ENCODE measurements at regions not wholly inside any gene's neighbourhood (a gene's known extent, or its start where the extent isn't known, plus 50 kb on each side); places are given as distances from the start of the nearest gene placed in this dataset.

DNA sequence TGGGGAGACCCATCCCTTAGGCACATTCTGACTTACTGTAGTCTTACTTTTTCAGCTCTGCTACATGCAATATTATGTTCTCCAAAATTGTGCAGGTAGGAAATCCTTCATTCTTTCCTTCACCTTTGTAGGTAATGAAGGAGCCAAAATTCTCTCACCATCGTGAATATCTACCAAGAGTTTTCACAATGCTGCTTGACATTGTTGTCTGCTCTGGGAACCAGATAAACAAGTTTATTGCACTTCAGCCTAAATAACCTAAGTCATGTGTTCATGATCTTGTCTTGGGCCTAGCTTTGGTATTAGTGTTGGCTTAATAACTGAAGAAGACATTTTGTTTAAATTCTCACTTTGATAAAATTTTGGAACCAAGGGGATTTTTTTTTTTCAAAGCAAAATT is 110.8 kb upstream of the ELAC2 start:
- TF ChIP-seq, protein P1, sequence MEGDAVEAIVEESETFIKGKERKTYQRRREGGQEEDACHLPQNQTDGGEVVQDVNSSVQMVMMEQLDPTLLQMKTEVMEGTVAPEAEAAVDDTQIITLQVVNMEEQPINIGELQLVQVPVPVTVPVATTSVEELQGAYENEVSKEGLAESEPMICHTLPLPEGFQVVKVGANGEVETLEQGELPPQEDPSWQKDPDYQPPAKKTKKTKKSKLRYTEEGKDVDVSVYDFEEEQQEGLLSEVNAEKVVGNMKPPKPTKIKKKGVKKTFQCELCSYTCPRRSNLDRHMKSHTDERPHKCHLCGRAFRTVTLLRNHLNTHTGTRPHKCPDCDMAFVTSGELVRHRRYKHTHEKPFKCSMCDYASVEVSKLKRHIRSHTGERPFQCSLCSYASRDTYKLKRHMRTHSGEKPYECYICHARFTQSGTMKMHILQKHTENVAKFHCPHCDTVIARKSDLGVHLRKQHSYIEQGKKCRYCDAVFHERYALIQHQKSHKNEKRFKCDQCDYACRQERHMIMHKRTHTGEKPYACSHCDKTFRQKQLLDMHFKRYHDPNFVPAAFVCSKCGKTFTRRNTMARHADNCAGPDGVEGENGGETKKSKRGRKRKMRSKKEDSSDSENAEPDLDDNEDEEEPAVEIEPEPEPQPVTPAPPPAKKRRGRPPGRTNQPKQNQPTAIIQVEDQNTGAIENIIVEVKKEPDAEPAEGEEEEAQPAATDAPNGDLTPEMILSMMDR (IDR thresholded peaks at IDR 0.05; ENCODE audit: unreplicated experiment): no peak
- Mint-ChIP-seq H3K4me3 (ENCODE audit: unreplicated experiment) (no peak overlapping the region), H3K9me3 (ENCODE audit: unreplicated experiment) (no peaks in the 10 kb centered on the region), H3K36me3 (ENCODE audit: insufficient read depth, unreplicated experiment) (no peaks in the 10 kb centered on the region), H3K27ac (ENCODE audit: low read depth, unreplicated experiment) (no peak overlapping the region), H3K4me1 (ENCODE audit: insufficient read depth, unreplicated experiment) (no peaks in the 10 kb centered on the region), H3K27me3 (ENCODE audit: insufficient read depth, unreplicated experiment) (peaks cover 24% of the 10 kb centered on the region)
- DNase-seq (ENCODE audit: unreplicated experiment): no peak
- BruUV-seq (replicated peaks): no TSS peak
- intact Hi-C loops (cut with micrococcal nuclease): no loop called here
- ChIA-PET POLR2A (no interaction called here), CTCF (interaction anchor here (0.6 to 0.7 kb wide), 3 partner anchors 32 to 1798 kb away, joined by 3 read pairs; no protein-coding TSS in a partner anchor)

DNA sequence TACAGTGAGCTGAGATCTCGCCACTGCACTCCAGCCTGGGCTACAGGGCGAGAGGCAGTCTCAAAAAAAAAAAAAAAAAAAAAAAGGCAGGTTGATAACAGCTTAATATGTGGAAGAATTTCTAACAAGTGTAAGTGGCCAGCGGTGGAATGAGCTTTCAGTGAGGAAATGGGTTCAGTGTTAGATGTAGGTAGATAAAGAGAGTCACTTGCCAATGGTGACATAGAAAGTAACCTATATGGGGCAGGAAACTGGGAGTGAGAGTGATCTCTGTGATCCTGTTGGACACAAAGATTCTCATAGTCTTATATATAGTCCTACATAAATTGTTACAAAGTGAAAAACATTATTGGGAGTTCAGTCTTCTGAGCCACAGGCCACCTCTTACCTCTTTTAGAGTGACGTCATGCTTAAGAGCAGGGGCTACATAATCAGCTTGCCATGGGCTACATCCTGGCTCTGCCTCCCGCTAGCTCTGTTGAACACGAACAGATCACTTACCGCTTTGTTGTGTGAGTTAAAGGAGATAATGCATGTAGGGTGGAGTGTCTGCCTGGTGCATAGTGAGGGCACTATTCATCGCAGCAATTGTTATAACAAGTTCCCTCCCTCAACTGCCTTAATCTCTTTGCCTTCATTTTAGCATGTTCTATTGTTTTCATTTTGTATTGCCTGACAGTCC is 110.2 kb upstream of the ELAC2 start:
- ChIA-PET CTCF (interaction anchor here (0.6 to 1.1 kb wide), 3 partner anchors 15 to 50 kb away, joined by 3 to 4 read pairs (median 3); no protein-coding TSS in a partner anchor), POLR2A (no interaction called here)
- no TSS peak for BruUV-seq (replicated peaks)
- H3K27me3 Mint-ChIP-seq (ENCODE audit: insufficient read depth, unreplicated experiment): peaks cover 18% of the 10 kb centered on the region
- no peak for DNase-seq (ENCODE audit: unreplicated experiment)
- no peaks in the 10 kb centered on the region for H3K9me3 Mint-ChIP-seq (ENCODE audit: unreplicated experiment)
- no peak overlapping the region for H3K27ac Mint-ChIP-seq (ENCODE audit: low read depth, unreplicated experiment)
- no peak overlapping the region for H3K4me3 Mint-ChIP-seq (ENCODE audit: unreplicated experiment)
- H3K36me3 Mint-ChIP-seq (ENCODE audit: insufficient read depth, unreplicated experiment): no peaks in the 10 kb centered on the region
- intact Hi-C loops (cut with micrococcal nuclease): no loop called here
- TF ChIP-seq, protein P1 (IDR thresholded peaks at IDR 0.05; ENCODE audit: unreplicated experiment): no peak
- H3K4me1 Mint-ChIP-seq (ENCODE audit: insufficient read depth, unreplicated experiment): no peaks in the 10 kb centered on the region

DNA sequence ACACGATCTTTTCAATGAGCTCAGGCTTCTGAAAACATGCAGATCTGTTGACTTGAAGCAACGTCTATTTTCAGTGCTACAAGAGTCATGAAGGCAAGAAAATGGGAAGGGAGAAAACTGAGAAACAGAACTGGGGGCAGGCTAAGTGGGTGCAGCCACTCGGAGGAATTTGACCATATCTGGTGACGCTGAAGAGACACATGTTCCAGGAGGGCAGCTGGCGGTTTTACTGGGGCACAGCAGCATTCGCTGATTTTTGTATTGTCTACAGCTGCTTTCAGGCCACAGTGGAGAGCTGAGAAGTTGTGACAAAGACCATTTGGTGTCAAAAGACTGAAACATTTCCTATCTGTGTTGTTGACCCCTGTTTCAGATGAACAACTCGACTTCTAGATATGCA is 103.0 kb upstream of the ELAC2 start:
- no TSS peak for BruUV-seq (replicated peaks)
- TF ChIP-seq, protein P1 (IDR thresholded peaks at IDR 0.05; ENCODE audit: unreplicated experiment): no peak
- intact Hi-C loops (cut with micrococcal nuclease): no loop called here
- Mint-ChIP-seq H3K36me3 (ENCODE audit: insufficient read depth, unreplicated experiment) (no peaks in the 10 kb centered on the region), H3K9me3 (ENCODE audit: unreplicated experiment) (no peaks in the 10 kb centered on the region), H3K27me3 (ENCODE audit: insufficient read depth, unreplicated experiment) (peaks cover 46% of the 10 kb centered on the region), H3K4me1 (ENCODE audit: insufficient read depth, unreplicated experiment) (no peaks in the 10 kb centered on the region), H3K4me3 (ENCODE audit: unreplicated experiment) (no peak overlapping the region), H3K27ac (ENCODE audit: low read depth, unreplicated experiment) (no peak overlapping the region)
- ChIA-PET POLR2A (interaction anchor here (0.6 to 0.7 kb wide), 2 partner anchors 9 to 30 kb away, joined by 3 to 4 read pairs; no protein-coding TSS in a partner anchor), CTCF (no interaction called here)
- no peak for DNase-seq (ENCODE audit: unreplicated experiment)

DNA sequence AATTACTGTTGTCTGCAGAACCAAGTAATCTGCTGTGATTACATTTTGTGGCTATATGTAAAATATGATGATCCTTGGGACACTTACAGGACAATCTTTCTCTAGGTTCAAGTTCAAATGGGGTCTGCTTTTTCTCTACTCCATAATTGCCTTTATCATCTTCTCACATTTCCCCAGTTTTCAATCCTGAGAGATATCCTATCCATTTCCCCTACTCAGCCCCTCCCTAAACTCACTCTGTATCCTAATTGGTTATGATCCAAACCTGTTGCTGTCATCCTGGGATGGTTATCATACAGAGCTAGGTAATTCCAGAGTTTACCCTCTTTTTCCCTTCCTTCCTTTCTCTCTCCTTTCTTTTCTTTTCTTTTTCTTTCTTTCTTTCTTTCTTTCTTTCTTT is 100.5 kb upstream of the ELAC2 start:
- intact Hi-C loops (cut with micrococcal nuclease): loop anchor here (10.0 kb wide), 2 partner anchors 476 to 1186 kb away; partner anchors contain the start of gene HS3ST3B1
- H3K36me3 Mint-ChIP-seq (ENCODE audit: insufficient read depth, unreplicated experiment): no peaks in the 10 kb centered on the region
- DNase-seq (ENCODE audit: unreplicated experiment): no peak
- no peaks in the 10 kb centered on the region for H3K4me1 Mint-ChIP-seq (ENCODE audit: insufficient read depth, unreplicated experiment)
- POLR2A ChIA-PET: no interaction called here
- H3K4me3 Mint-ChIP-seq (ENCODE audit: unreplicated experiment): no peak overlapping the region
- TF ChIP-seq, protein P1 (IDR thresholded peaks at IDR 0.05; ENCODE audit: unreplicated experiment): no peak
- no peaks in the 10 kb centered on the region for H3K9me3 Mint-ChIP-seq (ENCODE audit: unreplicated experiment)
- H3K27ac Mint-ChIP-seq (ENCODE audit: low read depth, unreplicated experiment): no peak overlapping the region
- no TSS peak for BruUV-seq (replicated peaks)
- CTCF ChIA-PET: no interaction called here
- H3K27me3 Mint-ChIP-seq (ENCODE audit: insufficient read depth, unreplicated experiment): peaks cover 65% of the 10 kb centered on the region
